Thyroid gland (tissue), 4 donors: ENCODE measurements at regions not wholly inside any gene's neighbourhood (a gene's known extent, or its start where the extent isn't known, plus 50 kb on each side); places are given as distances from the start of the nearest gene placed in this dataset.

Experiments
- DNase-seq, 2 donors: peaks; one replicate each; pipeline ENCODE4 v3.0.0-alpha.2; 2019
- H3K27ac ChIP-seq, 3 donors: fragments of 200-600 bp; sonication (generic); 1 replicate in 2 of 3; 2 replicates in 1 of 3; pipeline ENCODE4 v1.5.1; 2016 to 2019; ENCODE audit warnings: mild to moderate bottlenecking in 1 of 3, moderate library complexity in 1 of 3
- H3K27me3 ChIP-seq: fragments of 200-600 bp; sonication (generic); one replicate; pipeline ENCODE4 v1.5.1; 2019
- H3K36me3 ChIP-seq, 2 donors: fragments of 200-600 bp; sonication (generic); one replicate each; pipeline ENCODE4 v1.5.1; 2016 to 2019
- H3K4me1 ChIP-seq, 2 donors: fragments of 200-600 bp; sonication (generic); one replicate each; pipeline ENCODE4 v1.5.1; 2017 to 2019
- H3K4me3 ChIP-seq, 3 donors: fragments of 200-600 bp; sonication (generic); replicated peaks in 1 of 3; 1 replicate in 2 of 3; 2 replicates in 1 of 3; pipeline ENCODE4 v1.5.1; 2016; ENCODE audit warnings: mild to moderate bottlenecking in 1 of 3
- H3K9me3 ChIP-seq: fragments of 200-600 bp; sonication (generic); one replicate; pipeline ENCODE4 v1.5.1; 2017
- POLR2A ChIP-seq, 2 donors: fragments of 450-650 bp; IDR thresholded peaks; one replicate each; pipeline ENCODE4 v1.6.1; 2017; ENCODE audit warnings: antibody characterized with exemption in 2 of 2, mild to moderate bottlenecking in 2 of 2, moderate library complexity in 1 of 2
- WGBS, 2 donors: methylation state at CpG; one replicate each; pipeline ENCODE4 v1.1.5; 2017; 5-methylcytosine and 5-hydroxymethylcytosine counted together
- intact Hi-C: fragments of 100-400 bp; cut with DNase I; formaldehyde crosslinking; loops from one replicate; pipeline ENCODE4 v1.15.1; 2023
- TF ChIP-seq, protein P1 (sequence below), 6 experiments: fragments of 200-600 bp in 3 of 6; fragments of 450-650 bp in 3 of 6; sonication (generic) in 3 of 6; IDR thresholded peaks; one replicate each; pipeline ENCODE4 v1.5.1; 2016 to 2019; ENCODE audit warnings: antibody characterized with exemption in 6 of 6, mild to moderate bottlenecking in 2 of 6, inconsistent platforms in 1 of 6, moderate library complexity in 1 of 6

DNA sequence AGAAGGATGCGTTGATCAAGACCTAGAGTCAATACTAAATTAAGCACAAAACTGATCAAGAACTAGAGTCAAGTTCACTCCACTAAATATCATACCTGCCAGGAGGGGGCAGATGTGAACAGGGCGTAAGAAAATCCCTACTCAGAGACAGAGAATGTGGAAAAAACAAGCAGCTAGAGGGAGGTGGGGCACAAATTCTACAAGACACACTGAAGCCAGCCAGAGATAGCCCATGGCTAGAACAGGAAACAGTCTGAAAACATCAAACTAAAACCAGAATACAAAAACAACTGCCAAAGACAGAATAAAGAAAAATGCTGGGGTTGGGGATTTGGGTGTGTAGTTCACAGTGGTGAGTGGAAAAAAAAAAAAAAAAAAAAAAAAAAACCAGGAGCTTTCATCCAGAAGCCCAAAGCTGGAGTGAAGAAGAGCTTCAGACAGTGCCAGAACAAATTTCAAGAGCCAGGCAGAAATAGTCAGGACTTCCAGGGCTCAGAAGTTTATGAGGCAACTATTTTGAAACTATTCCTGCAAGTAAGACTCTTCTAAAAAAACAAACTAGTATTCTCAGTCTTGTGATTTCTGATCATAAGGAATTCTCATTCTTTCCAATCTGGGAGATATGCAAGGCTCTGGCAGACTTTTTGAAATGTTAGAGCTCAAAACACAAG is 118.3 kb downstream of the CCDC71L start:
- peaks cover 8 to 15% of the 10 kb centered on the region in 2 donors for H3K4me1 ChIP-seq
- no peaks in the 10 kb centered on the region for H3K27me3 ChIP-seq
- no peaks in the 10 kb centered on the region for H3K36me3 ChIP-seq
- 18 to 24% methylated on average over 2 of the region's 2 CpGs for WGBS, 2 donors
- H3K27ac ChIP-seq = peak overlapping the region in 2 of 3 donors; percentile 56 to 65
- intact Hi-C loops = no loop called here
- DNase-seq = peak; percentile 59 to 65
- H3K9me3 ChIP-seq = no peaks in the 10 kb centered on the region
- H3K4me3 ChIP-seq = no peak overlapping the region
- no peak for TF ChIP-seq POLR2A (IDR thresholded peaks at IDR 0.05)
- TF ChIP-seq, protein P1, sequence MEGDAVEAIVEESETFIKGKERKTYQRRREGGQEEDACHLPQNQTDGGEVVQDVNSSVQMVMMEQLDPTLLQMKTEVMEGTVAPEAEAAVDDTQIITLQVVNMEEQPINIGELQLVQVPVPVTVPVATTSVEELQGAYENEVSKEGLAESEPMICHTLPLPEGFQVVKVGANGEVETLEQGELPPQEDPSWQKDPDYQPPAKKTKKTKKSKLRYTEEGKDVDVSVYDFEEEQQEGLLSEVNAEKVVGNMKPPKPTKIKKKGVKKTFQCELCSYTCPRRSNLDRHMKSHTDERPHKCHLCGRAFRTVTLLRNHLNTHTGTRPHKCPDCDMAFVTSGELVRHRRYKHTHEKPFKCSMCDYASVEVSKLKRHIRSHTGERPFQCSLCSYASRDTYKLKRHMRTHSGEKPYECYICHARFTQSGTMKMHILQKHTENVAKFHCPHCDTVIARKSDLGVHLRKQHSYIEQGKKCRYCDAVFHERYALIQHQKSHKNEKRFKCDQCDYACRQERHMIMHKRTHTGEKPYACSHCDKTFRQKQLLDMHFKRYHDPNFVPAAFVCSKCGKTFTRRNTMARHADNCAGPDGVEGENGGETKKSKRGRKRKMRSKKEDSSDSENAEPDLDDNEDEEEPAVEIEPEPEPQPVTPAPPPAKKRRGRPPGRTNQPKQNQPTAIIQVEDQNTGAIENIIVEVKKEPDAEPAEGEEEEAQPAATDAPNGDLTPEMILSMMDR (IDR thresholded peaks at IDR 0.05) = peak in 5 of 6 experiments; percentile 40 to 84 (median 64)

DNA sequence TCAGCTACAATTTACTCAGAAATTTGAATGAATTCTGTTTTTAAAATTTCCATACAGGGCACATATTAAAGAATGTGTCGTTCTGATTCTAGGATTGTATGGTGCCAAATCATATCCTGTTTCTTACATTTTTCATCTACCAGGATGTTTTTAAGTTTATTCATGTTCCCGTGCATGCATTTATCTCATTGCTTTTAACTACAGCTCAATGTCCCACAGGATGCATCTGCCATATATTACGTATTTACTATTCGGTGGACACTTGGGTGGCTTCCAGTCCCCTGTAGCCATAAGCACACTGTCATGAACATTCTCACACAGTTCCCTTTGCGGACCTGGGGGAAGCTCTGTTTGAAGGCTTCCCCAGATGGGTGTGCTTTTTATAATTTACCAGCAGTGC is 122.3 kb downstream of the CCDC71L start:
- intact Hi-C loops = loop anchor here (10.0 kb wide), 1 partner anchor 196 kb away; no protein-coding TSS in a partner anchor

DNA sequence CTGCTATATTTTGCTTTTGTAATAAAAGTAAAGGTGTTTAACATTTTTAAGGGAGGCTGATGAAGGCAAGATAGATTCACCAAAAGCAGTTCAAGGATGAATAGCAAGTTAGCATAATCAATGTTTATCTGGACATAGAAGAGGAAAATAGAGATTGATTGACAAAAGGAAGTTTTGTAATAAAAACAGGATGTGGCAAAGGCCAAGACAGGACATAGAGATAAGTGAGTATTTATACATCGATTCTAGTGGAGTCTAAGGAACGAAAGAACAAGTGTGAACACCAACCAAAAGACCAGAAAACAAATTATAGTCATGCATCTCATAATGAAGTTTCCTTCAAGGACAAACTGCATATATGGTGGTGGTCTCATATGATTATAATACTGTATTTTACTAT is 123.8 kb downstream of the CCDC71L start:
- Histone ChIP-seq H3K27ac (no peak overlapping the region), H3K36me3 (no peaks in the 10 kb centered on the region), H3K4me3 (no peak overlapping the region), H3K4me1 (peaks cover 0 to under 1% of the 10 kb centered on the region in 2 donors), H3K27me3 (no peaks in the 10 kb centered on the region), H3K9me3 (no peaks in the 10 kb centered on the region)
- intact Hi-C loops = loop anchor here (10.0 kb wide), 1 partner anchor 198 kb away; no protein-coding TSS in a partner anchor
- DNase-seq = no peak
- WGBS, 2 donors = 74 to 80% methylated on average over 2 of the region's 2 CpGs
- TF ChIP-seq POLR2A (IDR thresholded peaks at IDR 0.05) = no peak
- TF ChIP-seq, protein P1 (IDR thresholded peaks at IDR 0.05) = no peak

More for the DNA sequence above, 122.3 kb downstream of the CCDC71L start:
- Histone ChIP-seq H3K4me3 (no peak overlapping the region), H3K9me3 (no peaks in the 10 kb centered on the region), H3K27me3 (no peaks in the 10 kb centered on the region), H3K4me1 (peaks cover 8 to 15% of the 10 kb centered on the region in 2 donors), H3K27ac (no peak overlapping the region), H3K36me3 (no peaks in the 10 kb centered on the region)
- 65 to 83% methylated on average over 5 of the region's 5 CpGs for WGBS, 2 donors
- TF ChIP-seq, protein P1 (IDR thresholded peaks at IDR 0.05) = no peak
- TF ChIP-seq POLR2A (IDR thresholded peaks at IDR 0.05) = no peak
- no peak for DNase-seq

DNA sequence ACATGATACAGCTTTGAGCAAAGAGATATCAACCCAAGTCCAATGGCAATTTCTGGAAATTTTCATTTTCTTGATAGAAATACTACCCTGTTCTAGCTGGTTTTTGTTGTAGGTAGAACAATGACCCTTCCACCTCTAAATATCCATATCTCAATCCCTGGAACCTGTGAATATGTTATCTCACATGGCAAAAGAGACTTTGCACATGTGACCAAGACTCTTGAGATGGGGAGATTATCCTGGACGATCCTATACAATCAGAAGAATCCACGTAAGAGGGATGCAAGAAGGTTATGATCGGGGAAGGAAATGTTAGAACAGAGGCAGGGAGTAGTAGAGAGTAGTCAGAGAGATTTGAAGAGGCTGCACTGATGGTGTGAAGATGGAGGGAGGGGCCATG is 124.9 kb downstream of the CCDC71L start:
- no peak for DNase-seq
- Histone ChIP-seq H3K36me3 (no peaks in the 10 kb centered on the region), H3K27ac (no peak overlapping the region), H3K9me3 (no peaks in the 10 kb centered on the region), H3K4me1 (no peaks in the 10 kb centered on the region), H3K4me3 (no peak overlapping the region), H3K27me3 (no peaks in the 10 kb centered on the region)
- intact Hi-C loops = loop anchor here (10.0 kb wide), 1 partner anchor 199 kb away; no protein-coding TSS in a partner anchor
- TF ChIP-seq POLR2A (IDR thresholded peaks at IDR 0.05) = no peak
- TF ChIP-seq, protein P1 (IDR thresholded peaks at IDR 0.05) = no peak
- 94% methylated on average over 3 of the region's 3 CpGs for WGBS, 2 donors

DNA sequence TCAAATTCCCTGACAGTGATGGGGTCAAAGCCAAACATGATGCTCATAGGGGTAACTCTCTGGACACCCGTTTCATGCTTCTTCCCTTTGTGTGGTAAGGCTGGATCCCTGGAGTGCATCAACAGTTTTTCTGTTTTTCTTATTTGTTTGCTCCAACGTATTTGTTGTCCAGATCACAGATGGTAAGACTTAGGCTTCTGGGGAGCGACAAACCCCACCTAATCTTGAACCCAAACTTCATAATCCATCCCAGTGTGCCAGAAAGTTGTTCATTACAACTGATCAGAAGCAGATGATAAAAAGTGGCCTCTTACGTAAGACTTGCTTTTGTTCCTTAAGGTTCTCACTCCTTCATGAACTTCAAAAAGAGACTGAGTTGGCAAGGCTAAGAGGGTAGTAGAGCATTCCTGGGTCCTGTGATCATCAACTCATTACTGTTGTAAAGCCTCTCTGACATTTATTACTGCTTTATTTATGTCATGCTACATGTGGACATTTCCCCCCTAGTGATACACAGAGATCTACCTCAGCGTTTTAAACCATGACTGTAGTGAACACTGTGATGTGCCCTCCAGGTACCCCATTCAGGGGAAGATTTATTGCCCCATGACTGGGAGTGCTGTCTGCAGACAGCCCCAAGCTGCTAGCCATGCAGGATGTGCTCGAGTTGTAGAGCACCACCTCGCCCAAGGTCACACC is 125.6 kb downstream of the CCDC71L start:
- Histone ChIP-seq H3K36me3 (no peaks in the 10 kb centered on the region), H3K27ac (no peak overlapping the region), H3K4me1 (no peaks in the 10 kb centered on the region), H3K27me3 (no peaks in the 10 kb centered on the region), H3K9me3 (no peaks in the 10 kb centered on the region), H3K4me3 (no peak overlapping the region)
- intact Hi-C loops = loop anchor here (10.0 kb wide), 1 partner anchor 199 kb away; no protein-coding TSS in a partner anchor
- TF ChIP-seq POLR2A (IDR thresholded peaks at IDR 0.05) = no peak
- TF ChIP-seq, protein P1 (IDR thresholded peaks at IDR 0.05) = no peak
- 85 to 87% methylated on average over 7 of the region's 7 CpGs for WGBS, 2 donors
- no peak for DNase-seq
